H1 (cell line): ENCODE measurements at regions not wholly inside any gene's neighbourhood (a gene's known extent, or its start where the extent isn't known, plus 50 kb on each side); places are given as distances from the start of the nearest gene placed in this dataset.

Experiments
- RNF2 ChIP-seq: fragments of 200-900, 300-1000 bp; sonication (generic); IDR thresholded peaks from 2 replicates; pipeline ENCODE4 v1.7.1; 2016; ENCODE audit warnings: borderline replicate concordance, low read depth, mild to moderate bottlenecking, antibody characterized with exemption, low read length; ENCODE audit not compliant: poor library complexity, severe bottlenecking; ENCODE audit errors: missing control alignments
- SIRT6 ChIP-seq: IDR thresholded peaks from one replicate; pipeline ENCODE4 v1.7.1; 2012; ENCODE audit warnings: low read length, inconsistent platforms

GRCh38 chr6:74197310-74197709 is 501.3 kb downstream of the CD109 start (continued):
- TF ChIP-seq SIRT6 (no peak), RNF2 (no peak)
